ENCODE measurements at regions not wholly inside any gene's neighbourhood (a gene's known extent, or its start where the extent isn't known, plus 50 kb on each side); places are given as distances from the start of the nearest gene placed in this dataset.

- TF ChIP-seq, protein P1, sequence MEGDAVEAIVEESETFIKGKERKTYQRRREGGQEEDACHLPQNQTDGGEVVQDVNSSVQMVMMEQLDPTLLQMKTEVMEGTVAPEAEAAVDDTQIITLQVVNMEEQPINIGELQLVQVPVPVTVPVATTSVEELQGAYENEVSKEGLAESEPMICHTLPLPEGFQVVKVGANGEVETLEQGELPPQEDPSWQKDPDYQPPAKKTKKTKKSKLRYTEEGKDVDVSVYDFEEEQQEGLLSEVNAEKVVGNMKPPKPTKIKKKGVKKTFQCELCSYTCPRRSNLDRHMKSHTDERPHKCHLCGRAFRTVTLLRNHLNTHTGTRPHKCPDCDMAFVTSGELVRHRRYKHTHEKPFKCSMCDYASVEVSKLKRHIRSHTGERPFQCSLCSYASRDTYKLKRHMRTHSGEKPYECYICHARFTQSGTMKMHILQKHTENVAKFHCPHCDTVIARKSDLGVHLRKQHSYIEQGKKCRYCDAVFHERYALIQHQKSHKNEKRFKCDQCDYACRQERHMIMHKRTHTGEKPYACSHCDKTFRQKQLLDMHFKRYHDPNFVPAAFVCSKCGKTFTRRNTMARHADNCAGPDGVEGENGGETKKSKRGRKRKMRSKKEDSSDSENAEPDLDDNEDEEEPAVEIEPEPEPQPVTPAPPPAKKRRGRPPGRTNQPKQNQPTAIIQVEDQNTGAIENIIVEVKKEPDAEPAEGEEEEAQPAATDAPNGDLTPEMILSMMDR (IDR thresholded peaks at IDR 0.05) = no peak
- no peak for TF ChIP-seq ZFX (IDR thresholded peaks at IDR 0.05; ENCODE audit: borderline replicate concordance)
Observed at GRCh38 chr11:79536155-79536917, 95.5 kb upstream of the TENM4 start.
